ENCODE measurements at regions not wholly inside any gene's neighbourhood (a gene's known extent, or its start where the extent isn't known, plus 50 kb on each side); places are given as distances from the start of the nearest gene placed in this dataset.

DNA sequence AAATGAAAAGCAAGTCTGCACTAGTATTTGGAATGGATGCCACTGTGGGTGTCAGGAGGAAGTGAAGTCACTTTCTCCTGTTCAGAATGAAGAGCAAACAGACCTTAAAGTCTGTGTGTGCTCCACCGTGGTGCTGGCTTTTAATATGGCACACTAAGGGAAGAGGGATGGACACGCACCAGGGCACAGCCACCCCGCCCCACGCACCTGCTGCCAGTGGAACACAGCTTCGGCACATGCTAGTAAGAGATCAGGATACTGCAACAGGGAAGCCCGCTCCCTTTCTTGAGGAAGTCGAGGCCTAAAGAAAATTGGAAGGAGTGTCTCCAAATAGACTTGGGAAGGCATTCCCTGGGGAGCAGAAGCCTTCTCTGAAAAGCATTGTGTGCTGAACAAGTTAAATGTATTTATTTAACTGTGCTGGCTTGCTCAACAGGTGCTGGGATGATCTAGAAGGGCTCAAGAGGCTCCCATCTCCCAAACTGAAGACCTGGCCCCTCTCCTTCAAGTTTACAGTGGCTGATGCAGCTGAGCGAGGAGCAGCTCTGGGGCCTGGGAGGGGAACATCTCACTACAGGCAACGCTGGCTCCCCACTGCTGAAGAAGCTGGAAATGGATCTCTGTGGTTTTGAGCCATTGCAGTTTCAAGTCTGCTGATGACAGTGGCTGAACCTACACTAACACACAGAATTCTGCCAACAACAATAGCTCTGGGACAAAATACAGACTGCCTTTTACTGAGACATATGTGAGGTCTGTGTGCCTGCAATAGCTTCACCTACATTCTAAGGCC lies 504.6 kb upstream of the B3GAT1 start:
- TF ChIP-seq ZBED1 (IDR thresholded peaks at IDR 0.05): no peak
- TF ChIP-seq RAD21 (CRISPR knock-in tag; conservative IDR thresholded peaks at IDR 0.05 in 1 of 2, IDR thresholded peaks at IDR 0.05 in 1 of 2): no peak
